ENCODE measurements at regions not wholly inside any gene's neighbourhood (a gene's known extent, or its start where the extent isn't known, plus 50 kb on each side); places are given as distances from the start of the nearest gene placed in this dataset.
"Not testable (repeated sequence)": the region's sequence is repeated elsewhere in the genome, so short reads cannot be mapped to it uniquely, and the experiment has no call there.

- no peak for DNase-seq
Measured at GRCh38 chr16:9661336-9662017, 520.8 kb downstream of the GRIN2A start.

DNA sequence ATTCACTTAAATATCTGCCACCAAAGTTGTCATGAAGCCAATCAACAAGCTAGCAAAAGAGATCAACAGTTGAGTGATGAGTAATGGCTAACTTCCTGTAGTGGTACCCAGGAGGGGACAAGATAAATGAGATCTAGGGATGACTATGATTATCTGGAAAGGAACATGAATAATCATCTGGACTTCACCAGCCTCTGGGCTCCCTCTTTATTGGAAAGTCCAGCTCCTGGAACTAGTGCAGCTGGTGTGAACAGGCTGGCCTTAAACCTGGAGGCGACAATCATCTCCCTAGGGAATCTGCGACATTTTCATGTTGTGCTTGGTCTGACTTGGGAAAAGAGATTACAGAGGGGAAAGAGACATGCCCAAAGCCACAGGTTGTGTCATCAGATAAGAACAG is 518.6 kb downstream of the GRIN2A start:
- no peak for DNase-seq

DNA sequence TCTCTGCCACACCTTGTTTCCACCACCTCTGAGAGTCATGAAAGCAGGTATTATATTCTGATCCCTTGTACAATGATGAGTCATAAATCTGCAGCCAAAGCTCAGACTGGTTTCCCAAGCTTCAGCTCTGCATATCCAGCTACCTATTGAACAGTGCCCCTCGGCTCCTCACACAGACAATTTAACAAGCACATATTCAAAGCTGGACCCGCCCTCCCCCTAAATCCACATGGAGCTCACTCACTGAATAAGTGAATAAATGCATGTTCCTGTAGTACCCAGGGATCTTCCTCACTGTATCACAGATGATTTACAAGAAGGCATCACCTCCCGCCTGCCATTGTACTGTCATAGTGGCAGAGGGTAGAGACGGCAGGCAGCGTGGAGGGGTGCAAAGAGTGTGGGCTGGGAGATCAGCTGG is 516.4 kb downstream of the GRIN2A start:
- no peak for DNase-seq

DNA sequence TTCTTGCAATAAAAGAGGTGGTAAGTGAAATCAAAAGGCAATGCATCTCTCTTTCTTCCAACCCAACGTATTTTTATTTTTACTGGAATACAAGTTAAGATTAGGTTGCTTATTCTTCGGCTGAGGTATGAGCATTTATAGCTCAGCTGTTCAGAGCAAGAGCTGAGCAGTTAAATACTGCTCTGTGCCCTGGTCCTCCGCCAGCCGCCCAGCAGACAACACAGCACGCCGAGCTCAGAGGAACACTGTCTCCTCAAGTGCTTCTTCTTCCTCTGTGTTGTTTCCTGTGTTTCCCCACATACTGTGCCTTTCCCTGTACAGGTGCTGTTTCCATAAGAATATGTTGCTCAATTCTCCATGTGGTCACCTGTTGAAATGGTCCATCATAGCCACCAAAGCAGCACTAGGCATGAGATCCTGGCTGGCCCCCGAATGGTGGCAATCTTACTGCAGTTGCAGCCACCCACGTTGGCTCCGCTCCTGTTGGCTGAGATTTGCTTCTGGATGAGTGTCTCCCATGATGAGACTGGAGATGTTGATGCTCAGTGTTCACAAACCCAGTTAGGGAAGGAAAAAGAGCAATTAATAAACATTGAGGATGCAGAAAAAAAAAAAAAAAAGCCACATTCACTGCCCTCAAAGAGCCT is 515.3 kb downstream of the GRIN2A start:
- no peak for DNase-seq

DNA sequence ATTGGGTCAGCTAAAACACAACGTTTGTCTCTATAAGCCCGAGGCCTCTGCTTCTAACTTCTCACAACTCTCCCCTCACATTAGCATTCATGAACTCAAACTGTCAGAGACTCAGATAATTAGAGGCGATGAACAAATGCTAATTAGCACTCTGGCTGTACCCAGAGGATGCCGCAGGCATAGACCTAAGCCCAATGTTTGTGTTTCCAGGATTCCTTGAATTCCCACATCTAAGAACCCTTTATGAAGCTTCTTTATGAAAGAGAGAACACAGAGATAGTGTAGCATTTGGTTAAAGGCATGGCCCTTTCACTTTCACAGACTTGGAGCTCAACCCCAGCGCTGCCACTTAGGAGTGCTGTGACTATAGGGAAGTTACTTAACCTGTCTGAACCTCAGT is 512.2 kb downstream of the GRIN2A start:
- no peak for DNase-seq

GRCh38 chr16:9670616-9671015 is 511.6 kb downstream of the GRIN2A start:
- not testable (repeated sequence) for DNase-seq

DNA sequence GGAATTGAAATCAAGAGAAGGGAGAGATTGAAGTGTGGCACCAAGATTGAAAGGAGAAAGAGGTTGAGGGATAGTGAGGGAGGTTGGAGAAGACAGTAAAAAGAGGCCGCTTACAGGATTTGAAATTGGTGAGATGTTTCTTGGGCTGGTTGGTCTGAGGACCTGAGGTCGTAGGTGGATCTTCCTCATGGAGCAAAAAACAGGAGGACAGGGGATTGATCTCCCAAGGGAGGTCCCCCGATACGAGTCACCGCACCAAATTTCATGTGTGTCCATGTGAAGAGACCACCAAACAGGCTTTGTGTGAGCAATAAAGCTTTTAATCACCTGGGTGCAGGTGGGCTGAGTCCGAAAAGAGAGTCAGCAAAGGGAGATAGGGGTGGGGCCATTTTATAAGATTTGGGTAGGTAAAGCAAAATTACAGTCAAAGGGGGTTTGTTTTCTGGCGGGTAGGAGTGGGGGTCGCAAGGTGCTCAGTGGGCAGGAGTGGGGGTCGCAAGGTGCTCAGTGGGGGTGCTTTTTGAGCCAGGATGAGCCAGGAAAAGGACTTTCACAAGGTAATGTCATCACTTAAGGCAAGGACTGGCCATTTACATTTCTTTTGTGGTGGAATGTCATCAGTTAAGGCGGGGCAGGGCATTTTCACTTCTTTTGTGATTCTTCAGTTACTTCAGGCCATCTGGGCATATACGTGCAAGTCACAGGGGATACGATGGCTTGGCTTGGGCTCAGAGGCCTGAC is 505.5 kb downstream of the GRIN2A start:
- not testable (repeated sequence) for DNase-seq

DNA sequence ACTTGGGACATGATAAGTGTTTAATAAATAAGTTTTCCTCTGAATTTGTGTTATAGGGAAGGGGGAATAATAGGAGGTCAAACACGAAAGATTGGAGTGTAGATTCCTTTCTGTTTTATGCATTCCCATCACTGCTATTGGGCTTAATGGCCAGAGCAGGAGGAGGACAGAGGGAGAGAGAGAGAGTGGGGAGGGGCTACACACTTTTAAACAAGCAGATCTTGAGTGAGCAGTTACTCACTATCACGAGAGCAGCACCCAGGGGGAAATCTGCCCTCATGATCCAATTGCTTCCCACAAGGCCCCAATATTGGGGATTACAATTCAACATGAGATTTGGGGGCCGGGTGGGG is 505.0 kb downstream of the GRIN2A start:
- no peak for DNase-seq

GRCh38 chr16:9679213-9679767 is 502.9 kb downstream of the GRIN2A start:
- DNase-seq: no peak

DNA sequence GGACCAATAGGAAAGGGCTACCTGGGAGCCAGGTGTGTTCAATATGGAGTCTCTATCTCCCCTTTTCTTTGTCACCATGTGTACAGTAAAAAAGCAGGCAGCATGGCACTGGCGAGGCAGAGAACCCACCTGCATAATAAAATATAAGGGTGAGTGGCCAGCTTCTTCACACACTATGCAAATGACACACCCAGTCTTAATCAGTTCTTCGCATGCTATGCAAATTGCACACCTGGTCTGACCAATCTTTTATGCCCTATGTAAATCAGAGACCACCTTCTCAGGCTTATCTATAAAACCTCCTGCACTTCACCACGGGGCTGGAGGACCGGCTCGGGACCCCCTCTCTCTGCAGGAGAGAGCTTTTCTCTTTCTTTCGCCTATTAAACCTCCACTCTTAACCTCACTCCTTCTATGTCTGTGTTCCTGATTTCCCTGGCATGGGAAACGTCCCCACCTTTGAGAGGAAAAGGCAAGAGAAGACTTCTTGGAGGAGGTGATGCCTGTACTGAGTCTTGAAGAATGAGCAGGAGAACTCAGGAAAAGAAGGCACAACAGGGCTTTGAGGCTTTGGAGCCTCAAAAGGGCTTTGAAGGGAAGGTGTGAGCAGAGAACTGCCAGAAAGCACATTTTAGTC is 502.1 kb downstream of the GRIN2A start:
- DNase-seq: no peak

DNA sequence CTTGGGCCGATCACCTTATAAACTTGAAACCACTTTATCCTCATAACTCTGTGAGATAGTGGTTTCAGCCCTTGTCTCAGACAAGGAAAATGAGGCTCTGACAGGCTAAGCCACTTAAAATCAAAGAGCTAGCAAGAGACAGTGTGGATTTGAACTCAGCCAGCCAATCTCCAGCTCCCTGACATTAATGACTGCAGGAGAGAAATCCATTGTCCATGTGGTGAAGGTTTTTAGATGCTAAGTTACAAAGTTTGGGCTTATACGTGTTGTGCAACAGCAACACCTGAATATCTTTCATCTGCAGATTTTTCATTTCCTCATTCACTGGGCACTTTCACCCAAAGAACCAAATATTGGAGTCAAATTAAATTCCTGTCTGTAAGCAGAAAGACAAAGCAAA is 501.3 kb downstream of the GRIN2A start:
- DNase-seq: no peak

DNA sequence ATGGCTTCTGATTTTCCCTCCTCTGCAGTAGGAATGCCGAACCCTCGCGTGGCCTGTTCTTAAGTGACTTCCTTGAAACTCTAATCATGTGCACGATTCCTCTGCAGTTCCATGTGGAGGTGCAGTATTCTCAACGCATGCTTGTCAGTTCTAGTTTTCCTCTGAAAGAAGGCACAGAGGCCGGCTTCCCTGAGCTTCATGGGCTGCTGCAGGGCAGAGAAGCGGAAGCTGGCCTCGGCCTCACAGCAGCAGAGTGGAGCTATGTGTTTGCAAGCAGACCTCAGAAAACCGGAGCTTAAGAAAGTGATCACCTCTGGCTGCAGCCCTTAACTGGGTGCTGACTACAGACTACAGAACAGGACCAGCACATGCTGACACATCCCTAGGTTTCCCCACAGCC is 500.7 kb downstream of the GRIN2A start:
- DNase-seq: no peak

GRCh38 chr16:9682320-9682719 is 499.9 kb downstream of the GRIN2A start:
- DNase-seq: no peak

GRCh38 chr16:9683677-9684076 is 498.6 kb downstream of the GRIN2A start:
- DNase-seq: no peak

DNA sequence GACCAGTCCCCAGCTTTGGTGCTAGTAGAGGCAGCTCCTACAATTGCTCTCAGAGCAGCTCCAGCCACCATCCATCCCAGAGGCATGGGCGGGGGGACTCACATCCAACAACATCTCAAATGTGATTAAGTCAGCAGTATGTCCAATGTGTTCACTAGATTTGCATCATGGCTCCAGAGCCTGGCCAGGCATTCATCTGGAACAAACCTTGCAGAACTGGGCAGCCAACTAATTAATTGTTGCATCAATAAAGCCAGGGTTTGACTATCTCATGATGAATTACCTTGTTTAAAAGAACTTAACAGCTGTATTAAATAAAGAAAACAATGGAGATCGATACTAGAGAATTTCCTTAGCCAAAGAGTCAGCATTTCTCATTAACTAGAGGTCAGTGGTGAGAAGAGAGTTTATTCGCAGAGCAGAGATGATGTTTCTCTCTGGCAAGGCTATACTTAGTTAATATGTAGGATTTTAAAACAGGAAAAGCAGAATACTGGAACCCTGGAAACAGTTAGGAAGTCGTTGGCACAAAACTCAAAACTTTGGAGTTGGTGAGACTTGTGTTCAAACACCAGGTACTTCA is 494.4 kb downstream of the GRIN2A start:
- DNase-seq: no peak

DNA sequence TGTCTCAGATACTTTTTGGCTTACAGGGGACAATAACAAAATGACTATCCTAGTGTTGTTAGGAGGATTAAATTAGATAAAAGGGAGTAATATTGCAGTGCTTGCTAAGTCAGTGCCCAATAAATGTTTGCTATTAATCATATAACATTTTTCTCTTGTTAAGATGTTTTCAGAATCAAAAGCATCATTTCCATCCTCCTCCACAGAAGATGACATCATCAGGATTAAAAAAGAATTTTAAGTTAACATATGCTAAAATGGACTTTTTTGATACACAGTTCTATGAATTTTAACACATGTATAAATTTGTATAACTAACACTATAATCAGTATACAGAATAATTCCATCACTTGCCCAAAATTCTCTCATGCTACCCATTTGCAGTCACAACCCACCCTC is 492.6 kb downstream of the GRIN2A start:
- no peak for DNase-seq

- no peak for DNase-seq
Measured at GRCh38 chr16:9695152-9695551, 487.1 kb downstream of the GRIN2A start.
